ENCODE measurements at regions not wholly inside any gene's neighbourhood (a gene's known extent, or its start where the extent isn't known, plus 50 kb on each side); places are given as distances from the start of the nearest gene placed in this dataset.

DNA sequence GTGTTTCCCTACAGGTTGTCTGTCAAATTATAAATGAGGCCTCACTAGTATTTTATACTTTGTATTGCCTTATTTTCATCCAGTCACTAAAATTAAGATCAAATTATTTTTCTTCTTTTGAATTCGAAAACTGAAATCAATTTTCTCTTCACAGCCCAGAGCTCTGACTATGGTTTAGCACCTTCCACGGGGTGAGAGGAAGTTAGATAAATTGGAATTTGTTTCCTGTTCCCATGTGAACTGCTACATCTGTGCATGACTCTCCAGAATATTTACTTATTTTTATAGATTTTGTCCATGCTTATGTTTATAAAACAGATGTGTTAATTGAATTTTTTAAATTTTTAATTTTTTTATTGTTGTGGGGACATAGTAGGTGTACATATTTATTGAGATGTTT lies 656.5 kb downstream of the IRS1 start:
- TF ChIP-seq, protein P1, sequence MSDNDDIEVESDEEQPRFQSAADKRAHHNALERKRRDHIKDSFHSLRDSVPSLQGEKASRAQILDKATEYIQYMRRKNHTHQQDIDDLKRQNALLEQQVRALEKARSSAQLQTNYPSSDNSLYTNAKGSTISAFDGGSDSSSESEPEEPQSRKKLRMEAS (IDR thresholded peaks at IDR 0.05), result no peak
- TF ChIP-seq TAF1 (conservative IDR thresholded peaks at IDR 0.05) (no peak), FOXA2 (IDR thresholded peaks at IDR 0.05) (no peak), EGR1 (IDR thresholded peaks at IDR 0.05; ENCODE audit: low read depth in 2 of 2) (no peak), FOXA1 (IDR thresholded peaks at IDR 0.05) (no peak), JUND (IDR thresholded peaks at IDR 0.05) (no peak), YY1 (IDR thresholded peaks at IDR 0.05) (no peak), SP1 (IDR thresholded peaks at IDR 0.05) (no peak), RAD21 (IDR thresholded peaks at IDR 0.05) (no peak), GABPA (IDR thresholded peaks at IDR 0.05 in 1 of 2, conservative IDR thresholded peaks at IDR 0.05 in 1 of 2) (no peak)
- TF ChIP-seq, protein P2, sequence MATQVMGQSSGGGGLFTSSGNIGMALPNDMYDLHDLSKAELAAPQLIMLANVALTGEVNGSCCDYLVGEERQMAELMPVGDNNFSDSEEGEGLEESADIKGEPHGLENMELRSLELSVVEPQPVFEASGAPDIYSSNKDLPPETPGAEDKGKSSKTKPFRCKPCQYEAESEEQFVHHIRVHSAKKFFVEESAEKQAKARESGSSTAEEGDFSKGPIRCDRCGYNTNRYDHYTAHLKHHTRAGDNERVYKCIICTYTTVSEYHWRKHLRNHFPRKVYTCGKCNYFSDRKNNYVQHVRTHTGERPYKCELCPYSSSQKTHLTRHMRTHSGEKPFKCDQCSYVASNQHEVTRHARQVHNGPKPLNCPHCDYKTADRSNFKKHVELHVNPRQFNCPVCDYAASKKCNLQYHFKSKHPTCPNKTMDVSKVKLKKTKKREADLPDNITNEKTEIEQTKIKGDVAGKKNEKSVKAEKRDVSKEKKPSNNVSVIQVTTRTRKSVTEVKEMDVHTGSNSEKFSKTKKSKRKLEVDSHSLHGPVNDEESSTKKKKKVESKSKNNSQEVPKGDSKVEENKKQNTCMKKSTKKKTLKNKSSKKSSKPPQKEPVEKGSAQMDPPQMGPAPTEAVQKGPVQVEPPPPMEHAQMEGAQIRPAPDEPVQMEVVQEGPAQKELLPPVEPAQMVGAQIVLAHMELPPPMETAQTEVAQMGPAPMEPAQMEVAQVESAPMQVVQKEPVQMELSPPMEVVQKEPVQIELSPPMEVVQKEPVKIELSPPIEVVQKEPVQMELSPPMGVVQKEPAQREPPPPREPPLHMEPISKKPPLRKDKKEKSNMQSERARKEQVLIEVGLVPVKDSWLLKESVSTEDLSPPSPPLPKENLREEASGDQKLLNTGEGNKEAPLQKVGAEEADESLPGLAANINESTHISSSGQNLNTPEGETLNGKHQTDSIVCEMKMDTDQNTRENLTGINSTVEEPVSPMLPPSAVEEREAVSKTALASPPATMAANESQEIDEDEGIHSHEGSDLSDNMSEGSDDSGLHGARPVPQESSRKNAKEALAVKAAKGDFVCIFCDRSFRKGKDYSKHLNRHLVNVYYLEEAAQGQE (IDR thresholded peaks at IDR 0.05), result no peak
- TF ChIP-seq, protein P3, sequence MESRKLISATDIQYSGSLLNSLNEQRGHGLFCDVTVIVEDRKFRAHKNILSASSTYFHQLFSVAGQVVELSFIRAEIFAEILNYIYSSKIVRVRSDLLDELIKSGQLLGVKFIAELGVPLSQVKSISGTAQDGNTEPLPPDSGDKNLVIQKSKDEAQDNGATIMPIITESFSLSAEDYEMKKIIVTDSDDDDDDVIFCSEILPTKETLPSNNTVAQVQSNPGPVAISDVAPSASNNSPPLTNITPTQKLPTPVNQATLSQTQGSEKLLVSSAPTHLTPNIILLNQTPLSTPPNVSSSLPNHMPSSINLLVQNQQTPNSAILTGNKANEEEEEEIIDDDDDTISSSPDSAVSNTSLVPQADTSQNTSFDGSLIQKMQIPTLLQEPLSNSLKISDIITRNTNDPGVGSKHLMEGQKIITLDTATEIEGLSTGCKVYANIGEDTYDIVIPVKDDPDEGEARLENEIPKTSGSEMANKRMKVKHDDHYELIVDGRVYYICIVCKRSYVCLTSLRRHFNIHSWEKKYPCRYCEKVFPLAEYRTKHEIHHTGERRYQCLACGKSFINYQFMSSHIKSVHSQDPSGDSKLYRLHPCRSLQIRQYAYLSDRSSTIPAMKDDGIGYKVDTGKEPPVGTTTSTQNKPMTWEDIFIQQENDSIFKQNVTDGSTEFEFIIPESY (IDR thresholded peaks at IDR 0.05), result no peak
- TF ChIP-seq, protein P4, sequence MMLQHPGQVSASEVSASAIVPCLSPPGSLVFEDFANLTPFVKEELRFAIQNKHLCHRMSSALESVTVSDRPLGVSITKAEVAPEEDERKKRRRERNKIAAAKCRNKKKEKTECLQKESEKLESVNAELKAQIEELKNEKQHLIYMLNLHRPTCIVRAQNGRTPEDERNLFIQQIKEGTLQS (IDR thresholded peaks at IDR 0.05), result no peak
- no peaks in the 10 kb centered on the region for H3K27me3 ChIP-seq (ENCODE audit: control insufficient read depth in 4 of 4, insufficient read depth in 4 of 4, low read length in 3 of 4)
- no peaks in the 10 kb centered on the region for H3K36me3 ChIP-seq (ENCODE audit: control insufficient read depth in 4 of 4, insufficient read depth in 3 of 4, low read depth in 1 of 4, low read length in 3 of 4)
- no peak overlapping the region for H3K4me3 ChIP-seq (ENCODE audit: low read depth in 1 of 3, low read length in 3 of 3)
- H3K4me1 ChIP-seq (ENCODE audit: control insufficient read depth in 4 of 4, insufficient read depth in 4 of 4, low read length in 3 of 4), result no peaks in the 10 kb centered on the region
- WGBS, result 59% methylated on average over 2 of the region's 2 CpGs
- no peak overlapping the region for H3K9ac ChIP-seq (ENCODE audit: low read depth in 1 of 2, low read length in 2 of 2)
- no peak overlapping the region for H3K27ac ChIP-seq (ENCODE audit: low read depth in 1 of 2, low read length in 2 of 2)
- no peaks in the 10 kb centered on the region for H3K9me3 ChIP-seq (ENCODE audit: control insufficient read depth in 4 of 4, low read length in 3 of 4)
- DNase-seq (ENCODE audit: low spot score), result no peak

DNA sequence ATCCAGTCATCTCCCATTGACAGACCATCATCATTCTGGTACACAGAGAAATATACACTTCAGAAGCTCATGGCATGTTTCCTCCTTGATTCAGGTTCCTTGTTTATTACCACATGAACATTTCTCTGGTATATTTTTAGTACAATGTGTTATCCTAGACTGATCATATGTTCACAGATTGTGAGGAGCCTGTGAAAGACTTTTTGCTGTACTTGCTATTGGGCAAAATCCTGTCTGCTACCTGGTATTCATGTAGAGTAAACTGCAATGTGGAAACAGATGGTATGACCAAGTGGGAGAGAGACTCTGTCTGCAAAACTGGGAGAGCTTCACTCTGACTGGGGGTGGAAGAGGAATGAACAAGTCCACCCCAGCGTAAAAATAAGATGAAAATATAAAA lies 657.2 kb downstream of the IRS1 start:
- H3K27ac ChIP-seq (ENCODE audit: low read depth in 1 of 2, low read length in 2 of 2), result no peak overlapping the region
- no peak overlapping the region for H3K4me3 ChIP-seq (ENCODE audit: low read depth in 1 of 3, low read length in 3 of 3)
- DNase-seq (ENCODE audit: low spot score), result no peak
- H3K4me1 ChIP-seq (ENCODE audit: control insufficient read depth in 4 of 4, insufficient read depth in 4 of 4, low read length in 3 of 4), result no peaks in the 10 kb centered on the region
- no peaks in the 10 kb centered on the region for H3K27me3 ChIP-seq (ENCODE audit: control insufficient read depth in 4 of 4, insufficient read depth in 4 of 4, low read length in 3 of 4)
- H3K9ac ChIP-seq (ENCODE audit: low read depth in 1 of 2, low read length in 2 of 2), result no peak overlapping the region
- 89% methylated on average over 1 of the region's 1 CpG for WGBS
- no peaks in the 10 kb centered on the region for H3K9me3 ChIP-seq (ENCODE audit: control insufficient read depth in 4 of 4, low read length in 3 of 4)
- no peak for TF ChIP-seq RXRA (IDR thresholded peaks at IDR 0.05)
- TF ChIP-seq GABPA (IDR thresholded peaks at IDR 0.05 in 1 of 2, conservative IDR thresholded peaks at IDR 0.05 in 1 of 2), result no peak
- no peak for TF ChIP-seq FOXA1 (IDR thresholded peaks at IDR 0.05)
- TF ChIP-seq, protein P3 (IDR thresholded peaks at IDR 0.05), result no peak
- TF ChIP-seq, protein P2 (IDR thresholded peaks at IDR 0.05), result no peak
- no peak for TF ChIP-seq NR2F2 (IDR thresholded peaks at IDR 0.05)
- TF ChIP-seq, protein P1 (IDR thresholded peaks at IDR 0.05), result no peak
- no peaks in the 10 kb centered on the region for H3K36me3 ChIP-seq (ENCODE audit: control insufficient read depth in 4 of 4, insufficient read depth in 3 of 4, low read depth in 1 of 4, low read length in 3 of 4)

Measured in liver (tissue), 7 donors.